ENCODE measurements at regions not wholly inside any gene's neighbourhood (a gene's known extent, or its start where the extent isn't known, plus 50 kb on each side); places are given as distances from the start of the nearest gene placed in this dataset.

GRCh38 chr1:29496701-29497100, 260.4 kb downstream of the PTPRU start:
- Histone ChIP-seq H3K36me3 (no peaks in the 10 kb centered on the region), H3K4me3 (ENCODE audit: low read depth, low read length) (no peak overlapping the region), H3K4me1 (no peaks in the 10 kb centered on the region), H3K27me3 (no peaks in the 10 kb centered on the region), H3K9me3 (no peaks in the 10 kb centered on the region)
- DNase-seq = no peak
- TF ChIP-seq, protein P1, sequence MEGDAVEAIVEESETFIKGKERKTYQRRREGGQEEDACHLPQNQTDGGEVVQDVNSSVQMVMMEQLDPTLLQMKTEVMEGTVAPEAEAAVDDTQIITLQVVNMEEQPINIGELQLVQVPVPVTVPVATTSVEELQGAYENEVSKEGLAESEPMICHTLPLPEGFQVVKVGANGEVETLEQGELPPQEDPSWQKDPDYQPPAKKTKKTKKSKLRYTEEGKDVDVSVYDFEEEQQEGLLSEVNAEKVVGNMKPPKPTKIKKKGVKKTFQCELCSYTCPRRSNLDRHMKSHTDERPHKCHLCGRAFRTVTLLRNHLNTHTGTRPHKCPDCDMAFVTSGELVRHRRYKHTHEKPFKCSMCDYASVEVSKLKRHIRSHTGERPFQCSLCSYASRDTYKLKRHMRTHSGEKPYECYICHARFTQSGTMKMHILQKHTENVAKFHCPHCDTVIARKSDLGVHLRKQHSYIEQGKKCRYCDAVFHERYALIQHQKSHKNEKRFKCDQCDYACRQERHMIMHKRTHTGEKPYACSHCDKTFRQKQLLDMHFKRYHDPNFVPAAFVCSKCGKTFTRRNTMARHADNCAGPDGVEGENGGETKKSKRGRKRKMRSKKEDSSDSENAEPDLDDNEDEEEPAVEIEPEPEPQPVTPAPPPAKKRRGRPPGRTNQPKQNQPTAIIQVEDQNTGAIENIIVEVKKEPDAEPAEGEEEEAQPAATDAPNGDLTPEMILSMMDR (IDR thresholded peaks at IDR 0.05; ENCODE audit: low read depth, low read length) = no peak

DNA sequence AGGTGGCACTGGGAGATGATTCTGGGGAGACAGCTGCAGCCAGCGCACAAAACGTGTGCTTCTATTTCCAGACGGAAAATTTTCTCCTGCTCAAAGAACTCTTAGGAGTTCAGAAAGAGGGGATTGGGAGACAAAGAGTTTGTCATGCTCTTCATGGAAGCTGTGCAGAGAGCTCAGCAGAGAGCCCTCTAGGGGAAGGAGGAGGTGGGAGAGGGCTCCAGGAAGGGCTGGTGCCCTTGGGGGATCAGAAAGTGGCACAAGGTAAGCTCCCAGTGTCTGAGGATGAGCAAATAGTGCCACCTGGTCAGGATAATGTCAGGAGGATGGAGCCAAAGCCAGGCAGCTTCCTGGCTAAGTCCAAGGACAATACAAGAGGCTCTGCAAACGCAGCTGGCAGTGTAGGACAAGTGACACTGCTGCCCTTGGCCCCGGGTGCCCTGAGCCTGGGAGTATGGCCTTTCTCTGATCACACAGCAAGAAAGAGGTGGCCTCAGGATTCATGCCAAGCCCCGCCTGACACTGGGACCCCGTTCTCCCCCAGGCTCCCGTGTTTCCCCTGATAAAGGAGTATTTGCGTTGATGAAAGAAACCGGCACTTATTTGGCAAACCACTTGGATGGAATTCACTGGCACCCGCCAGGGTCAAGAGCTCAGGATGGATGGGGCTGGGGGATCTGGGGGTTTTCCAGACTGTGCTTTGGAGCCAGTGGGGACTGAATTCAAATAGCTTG, 254.0 kb downstream of the PTPRU start:
- H3K4me3 ChIP-seq (ENCODE audit: low read depth, low read length) = no peak overlapping the region
- no peak for DNase-seq
- H3K9me3 ChIP-seq = no peaks in the 10 kb centered on the region
- H3K4me1 ChIP-seq = no peaks in the 10 kb centered on the region
- no peaks in the 10 kb centered on the region for H3K27me3 ChIP-seq
- TF ChIP-seq, protein P1 (IDR thresholded peaks at IDR 0.05; ENCODE audit: low read depth, low read length) = peak; percentile 28; the same call in 1 of the 2 replicates
- no peaks in the 10 kb centered on the region for H3K36me3 ChIP-seq

GRCh38 chr1:29489471-29489870, 253.1 kb downstream of the PTPRU start:
- TF ChIP-seq, protein P1 (IDR thresholded peaks at IDR 0.05; ENCODE audit: low read depth, low read length) = no peak
- DNase-seq = no peak
- H3K27me3 ChIP-seq = no peaks in the 10 kb centered on the region
- no peaks in the 10 kb centered on the region for H3K4me1 ChIP-seq
- H3K9me3 ChIP-seq = no peaks in the 10 kb centered on the region
- no peaks in the 10 kb centered on the region for H3K36me3 ChIP-seq
- H3K4me3 ChIP-seq (ENCODE audit: low read depth, low read length) = no peak overlapping the region

- no peak for DNase-seq
- TF ChIP-seq, protein P1 (IDR thresholded peaks at IDR 0.05; ENCODE audit: low read depth, low read length) = no peak
- no peaks in the 10 kb centered on the region for H3K27me3 ChIP-seq
- H3K9me3 ChIP-seq = no peaks in the 10 kb centered on the region
- H3K4me1 ChIP-seq = no peaks in the 10 kb centered on the region
- H3K36me3 ChIP-seq = no peaks in the 10 kb centered on the region
- H3K4me3 ChIP-seq (ENCODE audit: low read depth, low read length) = no peak overlapping the region
These were observed 252.5 kb downstream of the PTPRU start for GRCh38 chr1:29488794-29489311.

DNA sequence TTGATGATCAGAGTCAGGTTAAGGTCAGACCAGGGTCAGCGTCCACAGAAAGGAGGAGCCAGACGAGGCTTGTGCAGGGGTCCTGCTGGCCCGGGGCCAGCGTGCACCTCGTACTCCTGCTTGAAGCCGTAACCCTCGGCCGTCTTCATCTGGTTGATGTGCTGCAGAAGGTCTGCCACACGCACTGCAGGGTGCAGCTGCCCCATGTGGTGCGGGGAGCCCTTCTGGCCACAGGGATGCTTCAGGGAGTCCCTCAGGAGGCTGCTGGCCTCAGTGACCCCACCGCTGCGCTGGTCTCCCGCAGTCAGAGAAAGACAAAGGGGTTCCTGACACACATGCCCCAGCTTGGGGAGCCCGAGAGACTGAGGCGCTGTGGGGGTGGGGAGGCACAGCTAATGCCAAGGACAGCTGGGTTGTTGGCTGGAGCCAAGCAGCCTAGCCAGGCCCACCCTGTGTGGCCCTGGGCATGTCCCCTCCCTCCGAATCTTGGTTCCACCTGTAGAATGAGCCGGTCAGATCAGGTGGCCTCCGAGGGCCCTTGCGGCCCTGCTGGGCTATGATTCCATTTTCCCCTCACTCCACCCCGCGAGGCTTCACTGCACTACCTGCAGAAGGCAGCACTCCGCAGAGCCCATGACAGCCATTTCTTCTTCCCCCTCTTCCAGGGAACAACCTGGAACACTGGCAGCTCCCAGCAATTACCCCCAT, 251.9 kb downstream of the PTPRU start:
- H3K27me3 ChIP-seq = no peaks in the 10 kb centered on the region
- H3K4me3 ChIP-seq (ENCODE audit: low read depth, low read length) = no peak overlapping the region
- H3K9me3 ChIP-seq = no peaks in the 10 kb centered on the region
- no peak for DNase-seq
- no peaks in the 10 kb centered on the region for H3K4me1 ChIP-seq
- TF ChIP-seq, protein P1 (IDR thresholded peaks at IDR 0.05; ENCODE audit: low read depth, low read length) = no peak
- H3K36me3 ChIP-seq = no peaks in the 10 kb centered on the region

- H3K4me3 ChIP-seq (ENCODE audit: low read depth, low read length) = no peak overlapping the region
- H3K36me3 ChIP-seq = no peaks in the 10 kb centered on the region
- TF ChIP-seq, protein P1 (IDR thresholded peaks at IDR 0.05; ENCODE audit: low read depth, low read length) = no peak
- no peaks in the 10 kb centered on the region for H3K9me3 ChIP-seq
- no peaks in the 10 kb centered on the region for H3K27me3 ChIP-seq
- no peaks in the 10 kb centered on the region for H3K4me1 ChIP-seq
- DNase-seq = no peak
These were observed 251.0 kb downstream of the PTPRU start for GRCh38 chr1:29487291-29487690.
